ENCODE measurements at regions not wholly inside any gene's neighbourhood (a gene's known extent, or its start where the extent isn't known, plus 50 kb on each side); places are given as distances from the start of the nearest gene placed in this dataset.

- TF ChIP-seq, protein P1, sequence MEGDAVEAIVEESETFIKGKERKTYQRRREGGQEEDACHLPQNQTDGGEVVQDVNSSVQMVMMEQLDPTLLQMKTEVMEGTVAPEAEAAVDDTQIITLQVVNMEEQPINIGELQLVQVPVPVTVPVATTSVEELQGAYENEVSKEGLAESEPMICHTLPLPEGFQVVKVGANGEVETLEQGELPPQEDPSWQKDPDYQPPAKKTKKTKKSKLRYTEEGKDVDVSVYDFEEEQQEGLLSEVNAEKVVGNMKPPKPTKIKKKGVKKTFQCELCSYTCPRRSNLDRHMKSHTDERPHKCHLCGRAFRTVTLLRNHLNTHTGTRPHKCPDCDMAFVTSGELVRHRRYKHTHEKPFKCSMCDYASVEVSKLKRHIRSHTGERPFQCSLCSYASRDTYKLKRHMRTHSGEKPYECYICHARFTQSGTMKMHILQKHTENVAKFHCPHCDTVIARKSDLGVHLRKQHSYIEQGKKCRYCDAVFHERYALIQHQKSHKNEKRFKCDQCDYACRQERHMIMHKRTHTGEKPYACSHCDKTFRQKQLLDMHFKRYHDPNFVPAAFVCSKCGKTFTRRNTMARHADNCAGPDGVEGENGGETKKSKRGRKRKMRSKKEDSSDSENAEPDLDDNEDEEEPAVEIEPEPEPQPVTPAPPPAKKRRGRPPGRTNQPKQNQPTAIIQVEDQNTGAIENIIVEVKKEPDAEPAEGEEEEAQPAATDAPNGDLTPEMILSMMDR (IDR thresholded peaks at IDR 0.05) = peak; percentile 41 to 62 (median 48)
- TF ChIP-seq POLR2A (IDR thresholded peaks at IDR 0.05) = no peak
These were observed 115.8 kb downstream of the DAD1 start for GRCh38 chr14:22472935-22473854.
